Endothelial cell of umbilical vein (primary cell): ENCODE measurements at regions not wholly inside any gene's neighbourhood (a gene's known extent, or its start where the extent isn't known, plus 50 kb on each side); places are given as distances from the start of the nearest gene placed in this dataset.

Experiments
- BruUV-seq: library from RNA; stranded (reverse); fragments of 400-500 nt; replicated peaks from 2 replicates; lab custom pipeline; 2021; lab: Mats Ljungman, UMichigan
- CTCF ChIA-PET: fragments of 300-600, 350-600 bp; sonication (Branson Sonifier 250); formaldehyde crosslinking; loops from one replicate; lab custom pipeline; 2021; ENCODE audit warnings: antibody characterized with exemption, inconsistent platforms; lab: Charles Lee
- POLR2A ChIA-PET: fragments of 300-600, 350-600 bp; sonication (Branson Sonifier 250); formaldehyde crosslinking; loops from one replicate; lab custom pipeline; 2021; ENCODE audit warnings: antibody characterized with exemption, inconsistent platforms; lab: Charles Lee
- DNase-seq: peaks from one replicate; pipeline ENCODE4 v3.0.0-alpha.2; 2011; ENCODE audit warnings: low read depth, low spot score
- FAIRE-seq: peaks from 2 replicates; lab custom pipeline; 2011; peaks lifted over from hg19 to GRCh38; lab: Jason Lieb, UNC
- H2AFZ ChIP-seq: 2 replicates; pipeline ENCODE4 v1.6.0; 2012; ENCODE audit warnings: low read depth, low read length, control low read depth, inconsistent platforms
- H3K27ac ChIP-seq: 2 replicates; pipeline ENCODE4 v1.5.1; 2011; ENCODE audit warnings: low read depth, mild to moderate bottlenecking, control low read depth, low read length, moderate library complexity; ENCODE audit not compliant: insufficient read depth
- H3K27me3 ChIP-seq, 2 experiments: 2 replicates each; pipeline versions ENCODE4 v1.6.0 to v1.6.1; 2011; ENCODE audit warnings: low read length in 2 of 2, mixed read lengths in 1 of 2; ENCODE audit not compliant: control insufficient read depth in 2 of 2, insufficient read depth in 2 of 2
- H3K36me3 ChIP-seq, 2 experiments: 2 replicates in 1 of 2; 3 replicates in 1 of 2; pipeline ENCODE4 v1.5.1; 2011; ENCODE audit warnings: low read length in 2 of 2, mild to moderate bottlenecking in 1 of 2, moderate library complexity in 1 of 2; ENCODE audit not compliant: control insufficient read depth in 2 of 2, insufficient read depth in 2 of 2; ENCODE audit errors: extremely low read depth in 1 of 2
- H3K4me1 ChIP-seq: 3 replicates; pipeline ENCODE4 v1.5.1; 2011; ENCODE audit warnings: mild to moderate bottlenecking, low read length; ENCODE audit not compliant: control insufficient read depth, insufficient read depth; ENCODE audit errors: extremely low read depth
- H3K4me2 ChIP-seq: 2 replicates; pipeline ENCODE4 v1.6.1; 2011; ENCODE audit warnings: low read length, control low read depth, mixed read lengths; ENCODE audit not compliant: insufficient read depth
- H3K4me3 ChIP-seq, 3 experiments: fragments of 200-600 bp in 1 of 3; sonication (generic), shearing (Covaris generic) in 1 of 3; replicated peaks in 1 of 3; 2 replicates each; pipeline ENCODE4 v1.5.1; 2011 to 2016; ENCODE audit warnings: control low read depth in 3 of 3, low read length in 3 of 3, mild to moderate bottlenecking in 2 of 3, inconsistent platforms in 1 of 3, low read depth in 1 of 3, moderate library complexity in 1 of 3; ENCODE audit not compliant: insufficient read depth in 1 of 3
- H3K79me2 ChIP-seq: 2 replicates; pipeline ENCODE4 v1.6.0; 2012; ENCODE audit warnings: low read length, inconsistent platforms; ENCODE audit not compliant: control insufficient read depth, insufficient read depth
- H3K9ac ChIP-seq: replicated peaks from 2 replicates; pipeline ENCODE3; 2011; ENCODE audit warnings: low read length, control low read depth; ENCODE audit not compliant: insufficient read depth; ENCODE audit errors: extremely low read depth
- H3K9me1 ChIP-seq: replicated peaks from 3 replicates; pipeline ENCODE4 v1.6.0; 2011; ENCODE audit warnings: mild to moderate bottlenecking, low read length; ENCODE audit not compliant: control insufficient read depth, insufficient read depth; ENCODE audit errors: extremely low read depth
- H3K9me3 ChIP-seq: replicated peaks from 2 replicates; pipeline ENCODE4 v1.5.1; 2012; ENCODE audit warnings: low read length, inconsistent platforms; ENCODE audit not compliant: control insufficient read depth, insufficient read depth
- H4K20me1 ChIP-seq: replicated peaks from 2 replicates; pipeline ENCODE3; 2011; ENCODE audit warnings: mild to moderate bottlenecking, low read length; ENCODE audit not compliant: control insufficient read depth, insufficient read depth; ENCODE audit errors: extremely low read depth
- EZH2 ChIP-seq: IDR thresholded peaks from 2 replicates; pipeline ENCODE4 v1.6.1; 2012; ENCODE audit warnings: borderline replicate concordance, low read depth, mild to moderate bottlenecking, moderate library complexity, low read length, inconsistent platforms; ENCODE audit not compliant: severe bottlenecking
- FOS ChIP-seq: IDR thresholded peaks from 2 replicates; pipeline ENCODE4 v1.6.1; 2011; ENCODE audit warnings: mild to moderate bottlenecking, low read length, moderate library complexity, borderline replicate concordance; ENCODE audit not compliant: insufficient read depth
- MAX ChIP-seq: IDR thresholded peaks from 2 replicates; pipeline ENCODE4 v1.6.1; 2011; ENCODE audit not compliant: insufficient read depth, insufficient read length
- MYC ChIP-seq: IDR thresholded peaks from one replicate; pipeline ENCODE4 v1.6.1; 2011; ENCODE audit warnings: mild to moderate bottlenecking, low read depth, low read length
- POLR2A ChIP-seq: IDR thresholded peaks from 2 replicates; pipeline ENCODE4 v1.6.1; 2012; ENCODE audit warnings: low read depth, mild to moderate bottlenecking, control low read depth, low read length
- POLR2AphosphoS5 ChIP-seq: IDR thresholded peaks from 2 replicates; pipeline ENCODE4 v1.6.1; 2012; ENCODE audit warnings: low read depth, mild to moderate bottlenecking, control low read depth, low read length, moderate library complexity; ENCODE audit not compliant: insufficient read depth
- dilution Hi-C: fragments of 300-500 bp; cut with MboI; formaldehyde crosslinking; loops from one replicate; pipeline ENCODE4 v1.15.0; 2019; ENCODE audit warnings: low sequenced_read_pairs; ENCODE audit not compliant: extremely low pct_ligation_motif_present
- intact Hi-C: fragments of 100-400 bp; cut with micrococcal nuclease; formaldehyde crosslinking; loops from one replicate; pipeline ENCODE4 v1.10.0; 2022
- TF ChIP-seq, protein P1 (sequence below), 2 donors: IDR thresholded peaks; 1 replicate in 1 of 2; 2 replicates in 1 of 2; pipeline ENCODE4 v1.5.1; 2011; ENCODE audit warnings: low read length in 2 of 2, mild to moderate bottlenecking in 2 of 2, moderate library complexity in 2 of 2, control low read depth in 1 of 2, inconsistent platforms in 1 of 2, low read depth in 1 of 2; ENCODE audit not compliant: insufficient read depth in 1 of 2; ENCODE audit errors: extremely low read depth in 1 of 2

GRCh38 chr5:63831381-63831780 lies 130.9 kb downstream of the HTR1A start:
- no peak for TF ChIP-seq MAX
- TF ChIP-seq, protein P1, sequence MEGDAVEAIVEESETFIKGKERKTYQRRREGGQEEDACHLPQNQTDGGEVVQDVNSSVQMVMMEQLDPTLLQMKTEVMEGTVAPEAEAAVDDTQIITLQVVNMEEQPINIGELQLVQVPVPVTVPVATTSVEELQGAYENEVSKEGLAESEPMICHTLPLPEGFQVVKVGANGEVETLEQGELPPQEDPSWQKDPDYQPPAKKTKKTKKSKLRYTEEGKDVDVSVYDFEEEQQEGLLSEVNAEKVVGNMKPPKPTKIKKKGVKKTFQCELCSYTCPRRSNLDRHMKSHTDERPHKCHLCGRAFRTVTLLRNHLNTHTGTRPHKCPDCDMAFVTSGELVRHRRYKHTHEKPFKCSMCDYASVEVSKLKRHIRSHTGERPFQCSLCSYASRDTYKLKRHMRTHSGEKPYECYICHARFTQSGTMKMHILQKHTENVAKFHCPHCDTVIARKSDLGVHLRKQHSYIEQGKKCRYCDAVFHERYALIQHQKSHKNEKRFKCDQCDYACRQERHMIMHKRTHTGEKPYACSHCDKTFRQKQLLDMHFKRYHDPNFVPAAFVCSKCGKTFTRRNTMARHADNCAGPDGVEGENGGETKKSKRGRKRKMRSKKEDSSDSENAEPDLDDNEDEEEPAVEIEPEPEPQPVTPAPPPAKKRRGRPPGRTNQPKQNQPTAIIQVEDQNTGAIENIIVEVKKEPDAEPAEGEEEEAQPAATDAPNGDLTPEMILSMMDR (IDR thresholded peaks at IDR 0.05; ENCODE audit: extremely low read depth in 1 of 2, insufficient read depth in 1 of 2, low read depth in 1 of 2, low read length in 2 of 2): no peak
- no peak for TF ChIP-seq EZH2
- no peak for TF ChIP-seq POLR2AphosphoS5
- no TSS peak for BruUV-seq
- Histone ChIP-seq H3K36me3 (no peaks in the 10 kb centered on the region), H3K4me2 (no peak overlapping the region), H3K9me3 (no peaks in the 10 kb centered on the region), H4K20me1 (no peaks in the 10 kb centered on the region), H3K9me1 (no peaks in the 10 kb centered on the region), H3K4me3 (no peak overlapping the region), H3K4me1 (no peaks in the 10 kb centered on the region), H3K27ac (no peak overlapping the region), H3K27me3 (no peaks in the 10 kb centered on the region), H2AFZ (no peak overlapping the region), H3K9ac (no peak overlapping the region), H3K79me2 (no peaks in the 10 kb centered on the region)
- DNase-seq: no peak
- intact Hi-C loops (no loop called here), dilution Hi-C loops (no loop called here)
- ChIA-PET CTCF (no interaction called here), POLR2A (no interaction called here)
- FAIRE-seq: no peak

DNA sequence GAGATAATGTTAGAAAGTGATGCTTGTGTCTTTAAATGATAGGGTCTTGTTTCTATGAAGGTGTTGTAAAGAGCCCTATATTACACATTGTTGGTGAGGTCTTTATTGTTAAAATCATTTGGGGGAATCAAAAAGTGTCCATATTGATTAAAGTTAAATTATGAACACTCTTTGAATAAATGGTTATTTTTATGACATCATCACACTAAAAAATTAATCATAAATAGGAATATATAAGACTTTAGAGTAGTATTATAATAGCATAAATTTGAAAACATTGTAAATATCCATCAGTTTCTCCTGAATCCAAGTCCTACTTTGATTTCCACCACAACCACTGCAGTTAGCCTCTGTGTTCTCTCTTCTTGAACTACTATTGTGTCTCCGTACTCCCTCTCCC lies 136.3 kb downstream of the HTR1A start:
- no peak for DNase-seq
- BruUV-seq: no TSS peak
- Histone ChIP-seq H3K36me3 (no peaks in the 10 kb centered on the region), H3K27ac (no peak overlapping the region), H3K4me2 (no peak overlapping the region), H4K20me1 (no peaks in the 10 kb centered on the region), H3K79me2 (no peaks in the 10 kb centered on the region), H3K9me1 (no peaks in the 10 kb centered on the region), H3K4me1 (no peaks in the 10 kb centered on the region), H3K9ac (no peak overlapping the region), H3K4me3 (no peak overlapping the region), H3K27me3 (no peaks in the 10 kb centered on the region), H2AFZ (no peak overlapping the region), H3K9me3 (no peaks in the 10 kb centered on the region)
- TF ChIP-seq, protein P1 (IDR thresholded peaks at IDR 0.05; ENCODE audit: extremely low read depth in 1 of 2, insufficient read depth in 1 of 2, low read depth in 1 of 2, low read length in 2 of 2): no peak
- TF ChIP-seq POLR2AphosphoS5 (no peak), FOS (no peak), MYC (no peak), POLR2A (no peak)
- POLR2A ChIA-PET: no interaction called here
- CTCF ChIA-PET: no interaction called here
- dilution Hi-C loops (no loop called here), intact Hi-C loops (no loop called here)
- FAIRE-seq: no peak
